MM.1S (cell line): ENCODE measurements at regions not wholly inside any gene's neighbourhood (a gene's known extent, or its start where the extent isn't known, plus 50 kb on each side); places are given as distances from the start of the nearest gene placed in this dataset.

ENCODE experiments used
- CTCF ChIP-seq: fragments of 300-600 bp; sonication (generic); IDR thresholded peaks from 2 replicates; pipeline ENCODE4 v1.5.1; 2016; ENCODE audit warnings: antibody characterized with exemption, low read length, mixed read lengths
- EZH2phosphoT487 ChIP-seq: fragments of 300-600 bp; sonication (generic); IDR thresholded peaks from 2 replicates; pipeline ENCODE4 v1.6.1; 2018; ENCODE audit warnings: antibody characterized with exemption, low read length

- TF ChIP-seq CTCF (no peak), EZH2phosphoT487 (no peak)
Observed at GRCh38 chr3:130258532-130258952, 86.9 kb upstream of the COL6A5 start.
